BJ (cell line): ENCODE measurements at regions not wholly inside any gene's neighbourhood (a gene's known extent, or its start where the extent isn't known, plus 50 kb on each side); places are given as distances from the start of the nearest gene placed in this dataset.

ENCODE experiments used
- CTCF ChIA-PET: fragments of 350-600 bp; formaldehyde crosslinking; extraction: SDS; loops from one replicate; lab custom pipeline; 2021; ENCODE audit warnings: antibody characterized with exemption, inconsistent platforms; lab: Yijun Ruan, JAX
- POLR2A ChIA-PET: fragments of 300-600 bp; sonication (Branson Sonifier 250); formaldehyde crosslinking; extraction: SDS; loops from one replicate; lab custom pipeline; 2021; ENCODE audit warnings: antibody characterized with exemption; lab: Charles Lee
- DNase-seq: peaks from one replicate; pipeline ENCODE4 v3.0.0-alpha.2; 2011; ENCODE audit warnings: low read depth
- H3K27me3 ChIP-seq: 2 replicates; pipeline ENCODE4 v1.6.0; 2011; ENCODE audit warnings: low read length; ENCODE audit not compliant: control insufficient read depth, insufficient read depth
- H3K36me3 ChIP-seq: 2 replicates; pipeline ENCODE4 v1.5.1; 2011; ENCODE audit warnings: low read length; ENCODE audit not compliant: control insufficient read depth, insufficient read depth
- H3K4me3 ChIP-seq: 2 replicates; pipeline ENCODE4 v1.5.1; 2011; ENCODE audit warnings: low read depth, mild to moderate bottlenecking, control low read depth, low read length
- TF ChIP-seq, protein P1 (sequence below): IDR thresholded peaks from 2 replicates; pipeline ENCODE4 v1.5.1; 2011; ENCODE audit warnings: low read depth, mild to moderate bottlenecking, control low read depth, inconsistent platforms, low read length, moderate library complexity; ENCODE audit not compliant: insufficient read depth

GRCh38 chr5:87121304-87122150 is 146.2 kb upstream of the RASA1 start:
- no peaks in the 10 kb centered on the region for H3K36me3 ChIP-seq
- DNase-seq: peak; percentile 62
- ChIA-PET CTCF (interaction anchor here (2.0 kb wide), 1 partner anchor 51 kb away, joined by 5 read pairs; no protein-coding TSS in a partner anchor), POLR2A (no interaction called here)
- H3K27me3 ChIP-seq: no peaks in the 10 kb centered on the region
- H3K4me3 ChIP-seq: no peak overlapping the region
- TF ChIP-seq, protein P1, sequence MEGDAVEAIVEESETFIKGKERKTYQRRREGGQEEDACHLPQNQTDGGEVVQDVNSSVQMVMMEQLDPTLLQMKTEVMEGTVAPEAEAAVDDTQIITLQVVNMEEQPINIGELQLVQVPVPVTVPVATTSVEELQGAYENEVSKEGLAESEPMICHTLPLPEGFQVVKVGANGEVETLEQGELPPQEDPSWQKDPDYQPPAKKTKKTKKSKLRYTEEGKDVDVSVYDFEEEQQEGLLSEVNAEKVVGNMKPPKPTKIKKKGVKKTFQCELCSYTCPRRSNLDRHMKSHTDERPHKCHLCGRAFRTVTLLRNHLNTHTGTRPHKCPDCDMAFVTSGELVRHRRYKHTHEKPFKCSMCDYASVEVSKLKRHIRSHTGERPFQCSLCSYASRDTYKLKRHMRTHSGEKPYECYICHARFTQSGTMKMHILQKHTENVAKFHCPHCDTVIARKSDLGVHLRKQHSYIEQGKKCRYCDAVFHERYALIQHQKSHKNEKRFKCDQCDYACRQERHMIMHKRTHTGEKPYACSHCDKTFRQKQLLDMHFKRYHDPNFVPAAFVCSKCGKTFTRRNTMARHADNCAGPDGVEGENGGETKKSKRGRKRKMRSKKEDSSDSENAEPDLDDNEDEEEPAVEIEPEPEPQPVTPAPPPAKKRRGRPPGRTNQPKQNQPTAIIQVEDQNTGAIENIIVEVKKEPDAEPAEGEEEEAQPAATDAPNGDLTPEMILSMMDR: no peak

- no peak overlapping the region for H3K4me3 ChIP-seq
- no peak for DNase-seq
- TF ChIP-seq, protein P1: no peak
- POLR2A ChIA-PET: no interaction called here
- no peaks in the 10 kb centered on the region for H3K27me3 ChIP-seq
- H3K36me3 ChIP-seq: no peaks in the 10 kb centered on the region
- CTCF ChIA-PET: interaction anchor here (1.0 to 2.0 kb wide), 2 partner anchors 29 to 52 kb away, joined by 3 to 5 read pairs; no protein-coding TSS in a partner anchor
Observed at GRCh38 chr5:87122151-87122977, 145.3 kb upstream of the RASA1 start.

DNA sequence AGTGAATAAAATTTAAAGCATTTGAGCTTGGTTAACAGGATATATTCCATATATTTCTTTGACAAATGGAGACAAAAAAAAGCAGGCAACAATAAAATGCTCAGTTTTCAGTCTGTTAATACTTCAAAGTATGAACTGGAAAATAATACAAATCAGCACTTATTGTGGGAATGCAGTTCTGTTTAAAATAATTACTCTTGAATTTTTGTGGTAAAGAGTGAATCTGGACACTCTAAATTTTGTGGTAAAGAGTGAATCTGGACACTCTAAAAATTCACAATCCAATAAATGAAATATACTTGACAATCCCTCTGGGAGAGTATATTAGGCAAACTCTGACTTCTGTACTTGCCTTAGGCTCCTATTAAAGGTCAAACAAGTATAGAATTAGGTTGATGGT is 141.9 kb upstream of the RASA1 start:
- TF ChIP-seq, protein P1: no peak
- Histone ChIP-seq H3K4me3 (no peak overlapping the region), H3K36me3 (no peaks in the 10 kb centered on the region), H3K27me3 (no peaks in the 10 kb centered on the region)
- DNase-seq: no peak
- POLR2A ChIA-PET: no interaction called here
- CTCF ChIA-PET: no interaction called here

DNA sequence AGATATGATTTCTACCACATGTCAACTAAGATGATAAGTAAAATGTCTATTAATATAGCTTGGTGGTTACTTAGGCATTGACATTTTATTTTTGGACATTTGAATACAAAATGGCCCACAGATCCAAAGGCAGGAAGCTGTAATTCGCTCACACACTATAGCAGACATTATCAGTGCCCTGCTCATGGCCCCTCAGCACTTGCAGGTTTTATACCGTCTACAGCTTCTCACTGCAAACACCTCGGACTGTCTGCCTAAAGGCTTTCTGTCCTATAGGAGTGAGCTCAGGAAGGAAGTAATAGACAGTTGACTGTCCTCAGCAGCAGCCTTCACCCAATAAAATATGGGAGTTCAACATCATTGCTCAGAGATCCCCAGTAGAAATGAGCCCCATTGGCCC is 140.8 kb upstream of the RASA1 start:
- no peak for DNase-seq
- POLR2A ChIA-PET: no interaction called here

More for the DNA sequence above, 140.8 kb upstream of the RASA1 start:
- Histone ChIP-seq H3K4me3 (no peak overlapping the region), H3K27me3 (no peaks in the 10 kb centered on the region), H3K36me3 (no peaks in the 10 kb centered on the region)
- TF ChIP-seq, protein P1: no peak
- CTCF ChIA-PET: interaction anchor here (1.5 kb wide), 1 partner anchor 56 kb away, joined by 4 read pairs; no protein-coding TSS in a partner anchor
